T-helper 17 cell (primary cell): ENCODE measurements at regions not wholly inside any gene's neighbourhood (a gene's known extent, or its start where the extent isn't known, plus 50 kb on each side); places are given as distances from the start of the nearest gene placed in this dataset.

Experiments
- ATAC-seq: fragments of 150-1000 bp; cut with Tn5 transposase; 2 replicates; pipeline ENCODE4 v1.10.0; 2021; ENCODE audit warnings: mild to moderate bottlenecking, moderate library complexity
- DNase-seq, 3 donors: peaks; one replicate each; pipeline versions ENCODE4 v3.0.0 to v3.0.0-alpha.2; 2020 to 2021
- H3K9me3 ChIP-seq: one replicate; pipeline ENCODE4 v1.7.0; 2013; ENCODE audit warnings: low read length, mild to moderate bottlenecking; ENCODE audit not compliant: control insufficient read depth, poor library complexity, severe bottlenecking
- H3K27ac Mint-ChIP-seq: one replicate; pipeline ENCODE4 v1.8.0; 2022; ENCODE audit warnings: mild to moderate bottlenecking, moderate library complexity, mixed read lengths
- H3K27me3 Mint-ChIP-seq: one replicate; pipeline ENCODE4 v1.8.0; 2022; ENCODE audit warnings: mixed read lengths
- H3K36me3 Mint-ChIP-seq: one replicate; pipeline ENCODE4 v1.8.0; 2022; ENCODE audit warnings: low read depth, mixed read lengths
- H3K4me1 Mint-ChIP-seq: one replicate; pipeline ENCODE4 v1.8.0; 2022; ENCODE audit warnings: mild to moderate bottlenecking, mixed read lengths
- H3K4me3 Mint-ChIP-seq: one replicate; pipeline ENCODE4 v1.8.0; 2022; ENCODE audit warnings: mild to moderate bottlenecking, moderate library complexity, mixed read lengths

GRCh38 chr11:104725796-104726408, 172.4 kb downstream of the CASP12 start:
- Mint-ChIP-seq H3K27me3 (no peaks in the 10 kb centered on the region), H3K36me3 (no peaks in the 10 kb centered on the region), H3K4me1 (peaks cover 3% of the 10 kb centered on the region), H3K4me3 (no peak overlapping the region), H3K27ac (no peak overlapping the region)
- DNase-seq: no peak
- H3K9me3 ChIP-seq: peaks cover 2% of the 10 kb centered on the region
- ATAC-seq: no peak

GRCh38 chr11:104713401-104713800, 184.9 kb downstream of the CASP12 start:
- peaks cover 2% of the 10 kb centered on the region for H3K36me3 Mint-ChIP-seq
- no peak for ATAC-seq
- no peaks in the 10 kb centered on the region for H3K27me3 Mint-ChIP-seq

GRCh38 chr11:104705490-104706190, 192.6 kb downstream of the CASP12 start:
- H3K9me3 ChIP-seq: no peaks in the 10 kb centered on the region
- ATAC-seq (peak; percentile 98), DNase-seq (peak; percentile 17 to 51 (median 49))
- Mint-ChIP-seq H3K4me3 (peak overlapping the region; percentile 91), H3K36me3 (no peaks in the 10 kb centered on the region), H3K27me3 (no peaks in the 10 kb centered on the region), H3K27ac (peak overlapping the region; percentile 99), H3K4me1 (peaks cover 39% of the 10 kb centered on the region)

More at GRCh38 chr11:104713401-104713800, 184.9 kb downstream of the CASP12 start:
- H3K4me3 Mint-ChIP-seq: no peak overlapping the region
- H3K27ac Mint-ChIP-seq: no peak overlapping the region
- DNase-seq: no peak
- H3K4me1 Mint-ChIP-seq: peaks cover 6% of the 10 kb centered on the region
- H3K9me3 ChIP-seq: peaks cover 3% of the 10 kb centered on the region

- peak overlapping the region; percentile 99 for H3K27ac Mint-ChIP-seq
- peaks cover 42% of the 10 kb centered on the region for H3K4me1 Mint-ChIP-seq
- no peaks in the 10 kb centered on the region for H3K36me3 Mint-ChIP-seq
- no peak for ATAC-seq
- no peaks in the 10 kb centered on the region for H3K27me3 Mint-ChIP-seq
- H3K9me3 ChIP-seq: no peaks in the 10 kb centered on the region
- no peak for DNase-seq
- peak overlapping the region; percentile 91 for H3K4me3 Mint-ChIP-seq
Observed at GRCh38 chr11:104704888-104705287, 193.4 kb downstream of the CASP12 start.

GRCh38 chr11:104704146-104704830, 194.0 kb downstream of the CASP12 start:
- Mint-ChIP-seq H3K27me3 (no peaks in the 10 kb centered on the region), H3K36me3 (no peaks in the 10 kb centered on the region), H3K27ac (peak overlapping the region; percentile 99), H3K4me1 (peaks cover 41% of the 10 kb centered on the region), H3K4me3 (peak overlapping the region; percentile 91)
- DNase-seq (no peak), ATAC-seq (no peak)
- H3K9me3 ChIP-seq: no peaks in the 10 kb centered on the region

- no peak overlapping the region for H3K4me3 Mint-ChIP-seq
- no peak for DNase-seq
- H3K36me3 Mint-ChIP-seq: no peaks in the 10 kb centered on the region
- no peaks in the 10 kb centered on the region for H3K9me3 ChIP-seq
- peaks cover 30% of the 10 kb centered on the region for H3K4me1 Mint-ChIP-seq
- peak; percentile 69 for ATAC-seq
- H3K27ac Mint-ChIP-seq: peak overlapping the region; percentile 82
- H3K27me3 Mint-ChIP-seq: no peaks in the 10 kb centered on the region
Observed at GRCh38 chr11:104700609-104701008, 197.7 kb downstream of the CASP12 start.

GRCh38 chr11:104699981-104700380, 198.3 kb downstream of the CASP12 start:
- ATAC-seq (no peak), DNase-seq (no peak)
- Mint-ChIP-seq H3K4me1 (peaks cover 25% of the 10 kb centered on the region), H3K27me3 (no peaks in the 10 kb centered on the region), H3K4me3 (no peak overlapping the region), H3K27ac (peak overlapping the region; percentile 82), H3K36me3 (no peaks in the 10 kb centered on the region)
- no peaks in the 10 kb centered on the region for H3K9me3 ChIP-seq

GRCh38 chr11:104695065-104695463, 203.2 kb downstream of the CASP12 start:
- no peaks in the 10 kb centered on the region for H3K9me3 ChIP-seq
- H3K27me3 Mint-ChIP-seq: no peaks in the 10 kb centered on the region
- no peak overlapping the region for H3K4me3 Mint-ChIP-seq
- peaks cover 3% of the 10 kb centered on the region for H3K36me3 Mint-ChIP-seq
- no peak for ATAC-seq
- H3K4me1 Mint-ChIP-seq: peaks cover 4% of the 10 kb centered on the region
- H3K27ac Mint-ChIP-seq: no peak overlapping the region
- no peak for DNase-seq

- ATAC-seq: no peak
- Mint-ChIP-seq H3K27ac (no peak overlapping the region), H3K27me3 (no peaks in the 10 kb centered on the region), H3K36me3 (peaks cover 3% of the 10 kb centered on the region), H3K4me3 (no peak overlapping the region), H3K4me1 (peaks cover 4% of the 10 kb centered on the region)
- H3K9me3 ChIP-seq: no peaks in the 10 kb centered on the region
- DNase-seq: no peak
Observed at GRCh38 chr11:104694259-104695064, 203.8 kb downstream of the CASP12 start.

- no peaks in the 10 kb centered on the region for H3K27me3 Mint-ChIP-seq
- peaks cover 7% of the 10 kb centered on the region for H3K4me1 Mint-ChIP-seq
- H3K27ac Mint-ChIP-seq: no peak overlapping the region
- ATAC-seq (no peak), DNase-seq (no peak)
- H3K9me3 ChIP-seq: no peaks in the 10 kb centered on the region
- H3K4me3 Mint-ChIP-seq: no peak overlapping the region
- peaks cover 3% of the 10 kb centered on the region for H3K36me3 Mint-ChIP-seq
Observed at GRCh38 chr11:104692751-104693150, 205.5 kb downstream of the CASP12 start.

GRCh38 chr11:104691129-104691528, 207.1 kb downstream of the CASP12 start:
- Mint-ChIP-seq H3K4me3 (no peak overlapping the region), H3K4me1 (peaks cover 3% of the 10 kb centered on the region), H3K27me3 (no peaks in the 10 kb centered on the region), H3K27ac (no peak overlapping the region), H3K36me3 (peaks cover 3% of the 10 kb centered on the region)
- ATAC-seq (no peak), DNase-seq (no peak)
- no peaks in the 10 kb centered on the region for H3K9me3 ChIP-seq

GRCh38 chr11:104690241-104690640, 208.0 kb downstream of the CASP12 start:
- ATAC-seq: no peak
- Mint-ChIP-seq H3K4me1 (peaks cover 3% of the 10 kb centered on the region), H3K4me3 (no peak overlapping the region), H3K27me3 (no peaks in the 10 kb centered on the region), H3K27ac (no peak overlapping the region), H3K36me3 (peaks cover 3% of the 10 kb centered on the region)
- no peaks in the 10 kb centered on the region for H3K9me3 ChIP-seq
- DNase-seq: no peak

- DNase-seq (no peak), ATAC-seq (no peak)
- Mint-ChIP-seq H3K36me3 (peaks cover 4% of the 10 kb centered on the region), H3K27ac (no peak overlapping the region), H3K4me3 (no peak overlapping the region), H3K4me1 (peaks cover 3% of the 10 kb centered on the region), H3K27me3 (no peaks in the 10 kb centered on the region)
- no peaks in the 10 kb centered on the region for H3K9me3 ChIP-seq
Observed at GRCh38 chr11:104688731-104689130, 209.5 kb downstream of the CASP12 start.
